ENCODE measurements at regions not wholly inside any gene's neighbourhood (a gene's known extent, or its start where the extent isn't known, plus 50 kb on each side); places are given as distances from the start of the nearest gene placed in this dataset.

DNA sequence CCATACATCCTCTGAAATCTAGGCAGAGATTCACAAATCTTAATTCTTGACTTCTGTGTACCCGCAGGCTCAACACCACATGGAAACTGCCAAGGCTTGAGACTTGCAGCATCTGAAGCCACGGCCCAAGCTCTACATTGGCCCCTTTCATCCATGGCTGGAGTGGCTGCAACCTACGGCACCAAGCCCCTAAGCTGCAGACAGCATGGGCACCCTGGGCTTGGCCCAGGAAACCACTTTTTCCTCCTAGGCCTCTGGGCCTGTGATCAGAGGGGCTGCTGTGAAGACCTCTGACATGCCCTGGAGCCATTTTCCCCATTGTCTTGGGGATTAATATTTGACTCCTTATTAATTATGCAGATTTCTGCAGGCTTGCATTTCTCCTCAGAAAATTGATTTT is 457.9 kb downstream of the GRIA2 start:
- Histone ChIP-seq H3K36me3 (no peaks in the 10 kb centered on the region), H3K4me1 (no peaks in the 10 kb centered on the region), H3K27me3 (no peaks in the 10 kb centered on the region), H3K4me3 (no peak overlapping the region), H3K9me3 (no peaks in the 10 kb centered on the region), H3K27ac (no peak overlapping the region)
- DNase-seq: no peak
- intact Hi-C loops (cut with DNase I; ENCODE audit: low total_unique reads): no loop called here
- TF ChIP-seq, protein P1, sequence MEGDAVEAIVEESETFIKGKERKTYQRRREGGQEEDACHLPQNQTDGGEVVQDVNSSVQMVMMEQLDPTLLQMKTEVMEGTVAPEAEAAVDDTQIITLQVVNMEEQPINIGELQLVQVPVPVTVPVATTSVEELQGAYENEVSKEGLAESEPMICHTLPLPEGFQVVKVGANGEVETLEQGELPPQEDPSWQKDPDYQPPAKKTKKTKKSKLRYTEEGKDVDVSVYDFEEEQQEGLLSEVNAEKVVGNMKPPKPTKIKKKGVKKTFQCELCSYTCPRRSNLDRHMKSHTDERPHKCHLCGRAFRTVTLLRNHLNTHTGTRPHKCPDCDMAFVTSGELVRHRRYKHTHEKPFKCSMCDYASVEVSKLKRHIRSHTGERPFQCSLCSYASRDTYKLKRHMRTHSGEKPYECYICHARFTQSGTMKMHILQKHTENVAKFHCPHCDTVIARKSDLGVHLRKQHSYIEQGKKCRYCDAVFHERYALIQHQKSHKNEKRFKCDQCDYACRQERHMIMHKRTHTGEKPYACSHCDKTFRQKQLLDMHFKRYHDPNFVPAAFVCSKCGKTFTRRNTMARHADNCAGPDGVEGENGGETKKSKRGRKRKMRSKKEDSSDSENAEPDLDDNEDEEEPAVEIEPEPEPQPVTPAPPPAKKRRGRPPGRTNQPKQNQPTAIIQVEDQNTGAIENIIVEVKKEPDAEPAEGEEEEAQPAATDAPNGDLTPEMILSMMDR (IDR thresholded peaks at IDR 0.05): no peak
- no peak for TF ChIP-seq POLR2A (IDR thresholded peaks at IDR 0.05)

DNA sequence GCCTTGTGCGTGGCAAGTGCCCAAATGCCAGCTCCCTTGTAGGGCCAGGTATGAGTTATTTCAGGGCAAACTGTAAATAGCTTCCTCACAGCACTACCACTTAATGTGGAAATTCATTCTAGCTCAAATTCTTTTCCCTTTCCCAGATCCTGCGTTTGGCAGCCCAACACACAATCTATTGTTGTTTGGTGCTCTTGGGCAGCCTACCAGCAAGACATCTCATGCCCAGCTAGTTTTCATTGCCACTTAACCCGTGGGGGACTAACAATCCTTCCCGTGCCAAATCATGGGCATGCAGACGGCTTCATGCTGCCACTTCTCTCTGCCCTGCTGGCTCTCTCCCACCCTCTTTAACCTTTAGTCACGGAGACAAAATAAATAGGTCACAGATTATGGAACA is 454.2 kb downstream of the GRIA2 start:
- no peak overlapping the region for H3K4me3 ChIP-seq
- no peaks in the 10 kb centered on the region for H3K9me3 ChIP-seq
- TF ChIP-seq, protein P1 (IDR thresholded peaks at IDR 0.05): no peak
- no peak for TF ChIP-seq POLR2A (IDR thresholded peaks at IDR 0.05)
- no peaks in the 10 kb centered on the region for H3K27me3 ChIP-seq
- no peaks in the 10 kb centered on the region for H3K36me3 ChIP-seq
- no peak for DNase-seq
- H3K27ac ChIP-seq: no peak overlapping the region
- intact Hi-C loops (cut with DNase I; ENCODE audit: low total_unique reads): no loop called here
- H3K4me1 ChIP-seq: no peaks in the 10 kb centered on the region

DNA sequence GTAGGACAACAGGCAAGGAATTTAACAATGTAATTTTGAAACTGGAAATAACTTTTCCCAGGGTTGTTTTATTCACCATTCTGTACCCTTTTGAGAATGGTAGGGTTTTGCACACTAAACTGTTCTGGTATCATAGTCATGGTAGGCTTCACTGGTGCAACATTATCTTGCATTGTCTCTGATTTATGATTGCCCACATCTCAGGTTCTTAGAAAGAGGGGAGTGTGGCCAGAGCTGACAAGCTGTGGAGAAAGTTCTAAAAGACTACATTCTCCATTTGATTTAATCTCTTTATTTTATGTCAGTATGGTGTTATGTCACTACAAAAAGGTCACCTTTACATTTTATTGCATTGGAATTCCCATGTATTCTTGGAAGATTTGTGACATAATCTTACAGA is 447.3 kb downstream of the GRIA2 start:
- Histone ChIP-seq H3K36me3 (no peaks in the 10 kb centered on the region), H3K27ac (no peak overlapping the region), H3K4me1 (no peaks in the 10 kb centered on the region), H3K9me3 (no peaks in the 10 kb centered on the region), H3K4me3 (no peak overlapping the region), H3K27me3 (no peaks in the 10 kb centered on the region)
- intact Hi-C loops (cut with DNase I; ENCODE audit: low total_unique reads): no loop called here
- TF ChIP-seq POLR2A (IDR thresholded peaks at IDR 0.05): no peak
- TF ChIP-seq, protein P1 (IDR thresholded peaks at IDR 0.05): no peak
- DNase-seq: no peak

DNA sequence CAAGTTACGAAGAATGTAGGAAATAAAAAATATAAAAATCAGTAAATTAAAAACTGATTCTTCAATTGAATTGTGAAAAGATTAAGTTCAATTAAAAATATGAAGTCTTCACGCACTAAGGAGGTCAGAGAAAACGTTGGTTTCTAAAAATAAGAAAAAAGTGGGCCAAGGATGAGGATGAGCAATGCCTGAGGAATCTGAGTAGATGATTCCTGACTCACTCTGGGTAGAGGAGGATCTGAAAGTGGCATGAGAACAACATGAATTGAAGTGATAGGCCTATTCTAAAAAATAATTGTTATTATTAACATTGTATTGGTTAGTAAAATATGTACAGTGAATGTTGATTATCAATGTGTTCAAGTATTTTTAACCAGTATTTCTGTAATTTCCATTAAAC is 444.2 kb downstream of the GRIA2 start:
- intact Hi-C loops (cut with DNase I; ENCODE audit: low total_unique reads): no loop called here
- Histone ChIP-seq H3K9me3 (no peaks in the 10 kb centered on the region), H3K4me1 (no peaks in the 10 kb centered on the region), H3K27ac (no peak overlapping the region), H3K27me3 (no peaks in the 10 kb centered on the region), H3K4me3 (no peak overlapping the region), H3K36me3 (no peaks in the 10 kb centered on the region)
- TF ChIP-seq POLR2A (IDR thresholded peaks at IDR 0.05): no peak
- TF ChIP-seq, protein P1 (IDR thresholded peaks at IDR 0.05): no peak
- DNase-seq: no peak

DNA sequence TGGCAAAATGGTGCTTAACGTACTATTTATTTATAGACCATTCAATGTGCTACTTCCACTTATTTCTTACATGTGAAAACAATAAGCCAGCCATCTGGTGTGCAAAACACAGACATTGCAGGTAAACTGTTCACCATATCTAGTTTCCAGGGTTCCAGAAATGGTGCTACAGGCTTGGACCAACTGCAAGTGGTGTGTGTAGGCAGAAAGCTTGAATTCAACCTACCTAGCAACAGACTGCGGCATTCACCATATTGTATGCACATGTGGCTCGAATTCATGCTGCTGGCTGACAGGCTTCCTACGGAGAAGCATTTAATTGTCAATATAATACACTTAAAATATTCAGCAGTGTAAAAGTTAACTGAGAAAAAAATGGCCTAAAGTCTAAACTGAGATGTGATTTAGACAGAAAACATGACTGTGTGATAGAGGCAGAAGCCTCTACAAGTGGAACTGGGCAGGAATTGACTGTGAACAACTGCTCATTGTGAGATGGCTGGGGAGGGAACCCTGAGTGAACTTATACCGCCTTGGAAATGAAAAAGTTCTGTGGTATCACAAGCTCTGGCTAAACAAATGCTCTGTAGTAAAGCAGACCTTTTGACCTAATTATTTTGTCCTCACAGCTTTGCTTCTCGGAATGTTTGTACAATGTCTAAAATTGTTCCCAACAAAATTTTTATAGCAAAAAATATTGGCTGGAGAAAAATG is 434.7 kb downstream of the GRIA2 start:
- no peaks in the 10 kb centered on the region for H3K36me3 ChIP-seq
- H3K27me3 ChIP-seq: no peaks in the 10 kb centered on the region
- no peak overlapping the region for H3K4me3 ChIP-seq
- intact Hi-C loops (cut with DNase I; ENCODE audit: low total_unique reads): no loop called here
- no peaks in the 10 kb centered on the region for H3K9me3 ChIP-seq
- TF ChIP-seq, protein P1 (IDR thresholded peaks at IDR 0.05): no peak
- TF ChIP-seq POLR2A (IDR thresholded peaks at IDR 0.05): no peak
- no peaks in the 10 kb centered on the region for H3K4me1 ChIP-seq
- no peak overlapping the region for H3K27ac ChIP-seq
- no peak for DNase-seq

All from uterus (tissue), 3 donors.